Stomach (tissue), 4 donors: ENCODE measurements at regions not wholly inside any gene's neighbourhood (a gene's known extent, or its start where the extent isn't known, plus 50 kb on each side); places are given as distances from the start of the nearest gene placed in this dataset.

ENCODE experiments used
- CTCF ChIP-seq, 7 experiments: fragments of 450-650 bp in 4 of 7; fragments of 200-600 bp in 3 of 7; sonication (generic) in 3 of 7; IDR thresholded peaks; one replicate each; pipeline ENCODE4 v1.5.1; 2016 to 2019; ENCODE audit warnings: antibody characterized with exemption in 7 of 7, control low read depth in 2 of 7, mild to moderate bottlenecking in 1 of 7
- POLR2A ChIP-seq, 4 donors: fragments of 450-650 bp; IDR thresholded peaks; one replicate each; pipeline ENCODE4 v1.6.1; 2016; ENCODE audit warnings: antibody characterized with exemption in 4 of 4, control low read depth in 2 of 4, mild to moderate bottlenecking in 1 of 4, moderate library complexity in 1 of 4

DNA sequence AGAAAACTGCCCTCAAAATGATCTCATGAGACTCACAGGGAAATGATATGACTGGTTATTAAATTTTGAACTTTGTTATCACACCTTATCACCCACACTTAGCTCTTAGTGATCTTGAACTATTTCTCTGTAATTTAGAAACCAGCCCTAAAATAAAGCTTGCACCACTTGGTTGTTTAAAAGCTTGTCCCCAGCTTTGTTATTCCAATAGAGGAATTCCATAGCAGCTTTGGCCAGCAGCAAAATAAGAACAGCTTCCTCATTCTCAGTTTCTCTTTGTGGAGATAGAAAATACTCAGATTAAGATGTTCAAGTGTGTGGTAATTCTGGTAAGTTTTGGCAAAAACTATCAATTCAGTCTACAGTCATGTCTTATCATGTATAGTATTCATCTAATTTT is 54.4 kb upstream of the CCDC68 start:
- no peak for TF ChIP-seq CTCF (IDR thresholded peaks at IDR 0.05)
- no peak for TF ChIP-seq POLR2A (IDR thresholded peaks at IDR 0.05)
